ENCODE measurements at regions not wholly inside any gene's neighbourhood (a gene's known extent, or its start where the extent isn't known, plus 50 kb on each side); places are given as distances from the start of the nearest gene placed in this dataset.

DNA sequence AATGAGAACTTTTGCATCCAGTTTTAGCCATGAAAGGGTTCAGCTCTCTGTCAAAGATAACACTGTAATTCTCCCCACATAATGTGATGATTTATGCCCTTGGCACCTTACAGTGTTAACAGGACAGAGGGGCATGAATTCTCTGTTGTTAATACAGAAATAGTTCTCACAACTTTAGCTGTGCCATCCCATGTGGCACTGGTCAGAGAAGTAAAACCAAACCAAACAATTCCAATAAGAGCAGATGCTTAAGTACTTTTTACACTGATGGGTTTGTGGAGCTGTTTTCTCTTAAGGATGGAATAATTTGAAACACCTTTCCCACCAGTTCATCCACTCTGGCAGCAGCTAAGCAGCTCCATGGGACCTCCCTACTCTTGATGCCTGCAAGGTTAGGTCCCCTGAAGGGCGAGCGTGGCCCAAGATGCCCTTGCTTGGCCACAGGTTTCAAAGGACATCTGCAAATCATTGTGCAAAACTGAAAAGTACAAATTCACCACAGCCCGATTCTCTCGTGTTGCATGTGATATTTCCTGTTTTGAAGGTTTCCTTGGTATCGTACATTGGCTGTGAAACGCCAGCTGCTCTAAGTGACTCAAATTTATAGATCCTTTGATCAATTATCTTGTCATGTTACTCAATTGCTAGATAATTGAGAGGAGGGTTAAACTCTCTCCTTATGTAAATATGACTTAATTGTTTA is 82.5 kb upstream of the CREB5 start:
- H2AK5ac ChIP-seq (ENCODE audit: low read depth, low read length) = no peak overlapping the region
- 90% methylated on average over 6 of the region's 6 CpGs; no CpG with 5 or more reads in 1 of the 2 experiments for WGBS, 2 experiments (ENCODE audit: extremely low coverage in 1 of 2, insufficient coverage in 1 of 2, insufficient read length in 1 of 2, insufficient replicate concordance in 2 of 2, low coverage in 1 of 2, low lambda C conversion rate in 2 of 2, missing lambda C conversion rate in 1 of 2)
- no peak overlapping the region for H3K18ac ChIP-seq (ENCODE audit: extremely low read depth, low read length)
- H4K8ac ChIP-seq (ENCODE audit: extremely low read depth, insufficient read depth, low read length) = no peak overlapping the region
- H4K20me1 ChIP-seq (replicated peaks in 1 of 2; ENCODE audit: control insufficient read depth in 1 of 2, insufficient read depth in 2 of 2, low read length in 2 of 2) = no peaks in the 10 kb centered on the region
- H2BK5ac ChIP-seq (ENCODE audit: low read depth, low read length) = no peak overlapping the region
- H4K5ac ChIP-seq (ENCODE audit: insufficient read length, low read depth, low read length) = no peak overlapping the region
- no peak overlapping the region for H2BK120ac ChIP-seq (replicated peaks; ENCODE audit: low read depth, low read length)
- H3K27ac ChIP-seq (ENCODE audit: low read depth, low read length) = no peak overlapping the region
- no peak overlapping the region for H4K91ac ChIP-seq (replicated peaks; ENCODE audit: insufficient read length, low read length)
- H3K79me2 ChIP-seq (ENCODE audit: control insufficient read depth in 1 of 2, insufficient read depth in 2 of 2, low read length in 2 of 2) = no peaks in the 10 kb centered on the region
- no peaks in the 10 kb centered on the region for H3K79me1 ChIP-seq (ENCODE audit: low read depth, low read length)
- H3K14ac ChIP-seq (ENCODE audit: insufficient read length) = no peak overlapping the region
- no peak overlapping the region for H3K4ac ChIP-seq (replicated peaks; ENCODE audit: insufficient read length, low read depth, low read length)
- no peak overlapping the region for H3K4me3 ChIP-seq (ENCODE audit: extremely low read depth in 1 of 4, insufficient read depth in 2 of 4, low read depth in 3 of 4, low read length in 4 of 4)
- FAIRE-seq = no peak
- H2BK20ac ChIP-seq (ENCODE audit: low read length) = no peak overlapping the region
- H3K4me2 ChIP-seq (ENCODE audit: insufficient read depth in 1 of 2, low read depth in 2 of 2, low read length in 2 of 2) = no peak overlapping the region
- no peak overlapping the region for H3K9ac ChIP-seq (replicated peaks in 1 of 4; ENCODE audit: extremely low read depth in 1 of 4, low read depth in 3 of 4, low read length in 3 of 4)
- no peaks in the 10 kb centered on the region for H3K27me3 ChIP-seq (replicated peaks in 1 of 4; ENCODE audit: control insufficient read depth in 3 of 4, extremely low read depth in 1 of 4, insufficient read depth in 3 of 4, low read length in 3 of 4)
- CTCF ChIA-PET (ENCODE audit: partially characterized antibody) = interaction anchor here (1.5 to 5.4 kb wide), 2 partner anchors 33 kb away, joined by 3 to 31 read pairs; no protein-coding TSS in a partner anchor
- H3K56ac ChIP-seq (replicated peaks; ENCODE audit: insufficient read length, low read depth, low read length) = no peak overlapping the region
- H2AFZ ChIP-seq (ENCODE audit: low read length) = no peak overlapping the region
- H3K9me3 ChIP-seq (ENCODE audit: insufficient read depth in 2 of 2, low read depth in 1 of 2, low read length in 1 of 2) = no peaks in the 10 kb centered on the region
- no peaks in the 10 kb centered on the region for H3K4me1 ChIP-seq (replicated peaks in 1 of 4; ENCODE audit: control insufficient read depth in 3 of 4, insufficient read depth in 4 of 4, low read length in 3 of 4)
- no peaks in the 10 kb centered on the region for H3K36me3 ChIP-seq (ENCODE audit: control insufficient read depth in 2 of 4, insufficient read depth in 4 of 4, low read length in 3 of 4)
- no peak overlapping the region for H2BK15ac ChIP-seq (ENCODE audit: low read length)
- H2BK12ac ChIP-seq (ENCODE audit: low read depth, low read length) = no peak overlapping the region
- H3K23me2 ChIP-seq (ENCODE audit: low read depth, low read length) = no peaks in the 10 kb centered on the region
- POLR2A ChIA-PET (ENCODE audit: partially characterized antibody) = no interaction called here
- H3K23ac ChIP-seq (ENCODE audit: insufficient read length) = no peak overlapping the region
- no peak for DNase-seq (ENCODE audit: low read depth in 1 of 2, low spot score in 2 of 2)
- TF ChIP-seq EP300 (IDR thresholded peaks at IDR 0.05; ENCODE audit: borderline replicate concordance in 1 of 2, low read depth in 2 of 2, low read length in 2 of 2) (no peak), YY1 (IDR thresholded peaks at IDR 0.05; ENCODE audit: low read depth, low read length) (no peak), SIRT6 (IDR thresholded peaks at IDR 0.05; ENCODE audit: low read length) (no peak), ZNF274 (IDR thresholded peaks at IDR 0.05; ENCODE audit: borderline replicate concordance, extremely low read depth, low read length) (no peak), ASH2L (IDR thresholded peaks at IDR 0.05; ENCODE audit: low read length) (no peak), SP2 (IDR thresholded peaks at IDR 0.05; ENCODE audit: low read length) (no peak), BRCA1 (IDR thresholded peaks at IDR 0.05; ENCODE audit: low read depth, low read length) (no peak), POLR2AphosphoS5 (IDR thresholded peaks at IDR 0.05; ENCODE audit: low read depth, low read length) (no peak), SRF (IDR thresholded peaks at IDR 0.05; ENCODE audit: low read depth, low read length) (no peak), CEBPB (IDR thresholded peaks at IDR 0.05; ENCODE audit: low read depth, low read length) (no peak), TCF12 (IDR thresholded peaks at IDR 0.05; ENCODE audit: low read depth, low read length) (no peak), CHD1 (IDR thresholded peaks at IDR 0.05; ENCODE audit: low read depth, low read length) (no peak), SP1 (IDR thresholded peaks at IDR 0.05; ENCODE audit: low read depth, low read length) (no peak), TAF1 (IDR thresholded peaks at IDR 0.05; ENCODE audit: low read depth, low read length) (no peak)
- TF ChIP-seq, protein P1, sequence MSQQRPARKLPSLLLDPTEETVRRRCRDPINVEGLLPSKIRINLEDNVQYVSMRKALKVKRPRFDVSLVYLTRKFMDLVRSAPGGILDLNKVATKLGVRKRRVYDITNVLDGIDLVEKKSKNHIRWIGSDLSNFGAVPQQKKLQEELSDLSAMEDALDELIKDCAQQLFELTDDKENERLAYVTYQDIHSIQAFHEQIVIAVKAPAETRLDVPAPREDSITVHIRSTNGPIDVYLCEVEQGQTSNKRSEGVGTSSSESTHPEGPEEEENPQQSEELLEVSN (IDR thresholded peaks at IDR 0.05) = no peak

Data from H1 (cell line).